ENCODE measurements at regions not wholly inside any gene's neighbourhood (a gene's known extent, or its start where the extent isn't known, plus 50 kb on each side); places are given as distances from the start of the nearest gene placed in this dataset.
"Not testable (repeated sequence)": the region's sequence is repeated elsewhere in the genome, so short reads cannot be mapped to it uniquely, and the experiment has no call there.

GRCh38 chr12:84397846-84398245 lies 514.8 kb downstream of the SLC6A15 start:
- no peaks in the 10 kb centered on the region for H3K36me3 ChIP-seq
- no peak overlapping the region for H3K27ac ChIP-seq
- ATAC-seq (no peak), DNase-seq (no peak)
- no peaks in the 10 kb centered on the region for H3K4me1 ChIP-seq
- TF ChIP-seq CTCF (IDR thresholded peaks at IDR 0.05) (no peak), POLR2A (IDR thresholded peaks at IDR 0.05) (no peak)
- no peak overlapping the region for H3K4me3 ChIP-seq
- H3K27me3 ChIP-seq = no peaks in the 10 kb centered on the region
- intact Hi-C loops (cut with DNase I) = no loop called here
- no peaks in the 10 kb centered on the region for H3K9me3 ChIP-seq

- Histone ChIP-seq H3K36me3 (no peaks in the 10 kb centered on the region), H3K27me3 (no peaks in the 10 kb centered on the region), H3K4me1 (no peaks in the 10 kb centered on the region), H3K27ac (no peak overlapping the region), H3K4me3 (no peak overlapping the region), H3K9me3 (no peaks in the 10 kb centered on the region)
- 85% methylated on average over 1 of the region's 1 CpG for WGBS (ENCODE audit: insufficient coverage, low coverage, low lambda C conversion rate, missing lambda C conversion rate)
- TF ChIP-seq POLR2A (IDR thresholded peaks at IDR 0.05) = no peak
- peak in 3 of 4 donors; percentile 23 to 35 (median 25) for TF ChIP-seq CTCF (IDR thresholded peaks at IDR 0.05)
- no peak for ATAC-seq
- no peak for DNase-seq
- intact Hi-C loops (cut with DNase I) = no loop called here
Measured at GRCh38 chr12:84397263-84397662, 515.3 kb downstream of the SLC6A15 start.

- H3K36me3 ChIP-seq; intact Hi-C loops (cut with DNase I); DNase-seq; H3K9me3 ChIP-seq; H3K4me1 ChIP-seq; H3K27ac ChIP-seq; ATAC-seq; H3K4me3 ChIP-seq; H3K27me3 ChIP-seq: not testable (repeated sequence)
Measured at GRCh38 chr12:84391176-84391575, 521.4 kb downstream of the SLC6A15 start.

GRCh38 chr12:84384384-84384783 lies 528.2 kb downstream of the SLC6A15 start:
- intact Hi-C loops (cut with DNase I) = no loop called here
- no peaks in the 10 kb centered on the region for H3K27me3 ChIP-seq
- no peak overlapping the region for H3K4me3 ChIP-seq
- no peak overlapping the region for H3K27ac ChIP-seq
- WGBS (ENCODE audit: insufficient coverage, low coverage, low lambda C conversion rate, missing lambda C conversion rate) = 73% methylated on average over 1 of the region's 1 CpG
- H3K36me3 ChIP-seq = no peaks in the 10 kb centered on the region
- no peaks in the 10 kb centered on the region for H3K9me3 ChIP-seq
- TF ChIP-seq CTCF (IDR thresholded peaks at IDR 0.05) (no peak), POLR2A (IDR thresholded peaks at IDR 0.05) (no peak)
- H3K4me1 ChIP-seq = no peaks in the 10 kb centered on the region
- DNase-seq (no peak), ATAC-seq (no peak)

GRCh38 chr12:84382486-84382885 lies 530.1 kb downstream of the SLC6A15 start:
- H3K9me3 ChIP-seq; H3K4me3 ChIP-seq; H3K36me3 ChIP-seq; H3K27ac ChIP-seq; intact Hi-C loops (cut with DNase I); H3K4me1 ChIP-seq; DNase-seq; H3K27me3 ChIP-seq; ATAC-seq: not testable (repeated sequence)
- 75% methylated on average over 1 of the region's 1 CpG for WGBS (ENCODE audit: insufficient coverage, low coverage, low lambda C conversion rate, missing lambda C conversion rate)

GRCh38 chr12:84376320-84376719 lies 536.3 kb downstream of the SLC6A15 start:
- intact Hi-C loops (cut with DNase I) = no loop called here
- no peaks in the 10 kb centered on the region for H3K4me1 ChIP-seq
- no peak overlapping the region for H3K4me3 ChIP-seq
- no peaks in the 10 kb centered on the region for H3K27me3 ChIP-seq
- TF ChIP-seq CTCF (IDR thresholded peaks at IDR 0.05) = no peak
- TF ChIP-seq POLR2A (IDR thresholded peaks at IDR 0.05) = no peak
- DNase-seq (no peak), ATAC-seq (no peak)
- no peaks in the 10 kb centered on the region for H3K36me3 ChIP-seq
- H3K27ac ChIP-seq = no peak overlapping the region
- WGBS (ENCODE audit: insufficient coverage, low coverage, low lambda C conversion rate, missing lambda C conversion rate) = 0% methylated on average over 1 of the region's 1 CpG
- H3K9me3 ChIP-seq = no peaks in the 10 kb centered on the region

All from right lobe of liver (tissue), 6 donors.